GM19328 (cell line): ENCODE measurements at regions not wholly inside any gene's neighbourhood (a gene's known extent, or its start where the extent isn't known, plus 50 kb on each side); places are given as distances from the start of the nearest gene placed in this dataset.

Source experiments
- ATAC-seq: cut with Tn5 transposase; IDR thresholded peaks from one replicate; pipeline ENCODE4 v1.9.1; 2021; ENCODE audit warnings: mild to moderate bottlenecking, moderate library complexity; ENCODE audit not compliant: unreplicated experiment

GRCh38 chr11:92423115-92424034, 198.8 kb downstream of the FAT3 start:
- ATAC-seq = no peak

GRCh38 chr11:92424281-92424680, 199.7 kb downstream of the FAT3 start:
- ATAC-seq = no peak

GRCh38 chr11:92425127-92425526, 200.5 kb downstream of the FAT3 start:
- no peak for ATAC-seq

- ATAC-seq = no peak
Measured at GRCh38 chr11:92432515-92432914, 207.9 kb downstream of the FAT3 start.

GRCh38 chr11:92436034-92436920, 211.7 kb downstream of the FAT3 start:
- no peak for ATAC-seq

- ATAC-seq = no peak
Measured at GRCh38 chr11:92439133-92439532, 214.5 kb downstream of the FAT3 start.

GRCh38 chr11:92440701-92441442, 216.3 kb downstream of the FAT3 start:
- no peak for ATAC-seq

- ATAC-seq = no peak
Measured at GRCh38 chr11:92441443-92441726, 216.8 kb downstream of the FAT3 start.

- ATAC-seq = no peak
Measured at GRCh38 chr11:92443199-92443598, 218.6 kb downstream of the FAT3 start.

- no peak for ATAC-seq
Measured at GRCh38 chr11:92447586-92447985, 223.0 kb downstream of the FAT3 start.

- ATAC-seq = no peak
Measured at GRCh38 chr11:92449222-92449621, 224.6 kb downstream of the FAT3 start.

GRCh38 chr11:92449780-92450179, 225.2 kb downstream of the FAT3 start:
- ATAC-seq = no peak

GRCh38 chr11:92451063-92451462, 226.4 kb downstream of the FAT3 start:
- ATAC-seq = no peak

GRCh38 chr11:92453055-92453454, 228.4 kb downstream of the FAT3 start:
- ATAC-seq = no peak

- ATAC-seq = no peak
Measured at GRCh38 chr11:92455210-92455790, 230.7 kb downstream of the FAT3 start.

GRCh38 chr11:92457250-92457649, 232.6 kb downstream of the FAT3 start:
- ATAC-seq = no peak

- no peak for ATAC-seq
Measured at GRCh38 chr11:92458486-92458885, 233.9 kb downstream of the FAT3 start.

GRCh38 chr11:92460213-92460612, 235.6 kb downstream of the FAT3 start:
- no peak for ATAC-seq

GRCh38 chr11:92461447-92461846, 236.8 kb downstream of the FAT3 start:
- no peak for ATAC-seq

GRCh38 chr11:92462821-92463220, 238.2 kb downstream of the FAT3 start:
- no peak for ATAC-seq

- ATAC-seq = no peak
Measured at GRCh38 chr11:92464822-92465221, 240.2 kb downstream of the FAT3 start.
